ENCODE measurements at regions not wholly inside any gene's neighbourhood (a gene's known extent, or its start where the extent isn't known, plus 50 kb on each side); places are given as distances from the start of the nearest gene placed in this dataset.

GRCh38 chr2:175744000-175744399 lies 258.1 kb downstream of the LNPK start:
- no peak overlapping the region for H3K27ac ChIP-seq
- no peak overlapping the region for H3K4me3 ChIP-seq
- H3K4me1 ChIP-seq: no peaks in the 10 kb centered on the region
- H3K27me3 ChIP-seq: no peaks in the 10 kb centered on the region
- no peak for TF ChIP-seq CTCF (IDR thresholded peaks at IDR 0.05)
- no peak for TF ChIP-seq POLR2A (IDR thresholded peaks at IDR 0.05)
- no peak for ATAC-seq
- no peaks in the 10 kb centered on the region for H3K36me3 ChIP-seq
- WGBS, 4 donors: 59 to 77% (median 68%) methylated on average over 8 of the region's 8 CpGs
- no peak for DNase-seq
- intact Hi-C loops (cut with DNase I): no loop called here
- H3K9me3 ChIP-seq: no peaks in the 10 kb centered on the region

GRCh38 chr2:175743011-175743410 lies 259.1 kb downstream of the LNPK start:
- Histone ChIP-seq H3K27ac (no peak overlapping the region), H3K27me3 (no peaks in the 10 kb centered on the region), H3K4me1 (no peaks in the 10 kb centered on the region), H3K36me3 (no peaks in the 10 kb centered on the region), H3K4me3 (no peak overlapping the region), H3K9me3 (no peaks in the 10 kb centered on the region)
- 18 to 25% (median 21%) methylated on average over 1 of the region's 1 CpG for WGBS, 4 donors
- TF ChIP-seq CTCF (IDR thresholded peaks at IDR 0.05) (no peak), POLR2A (IDR thresholded peaks at IDR 0.05) (no peak)
- ATAC-seq (no peak), DNase-seq (no peak)
- intact Hi-C loops (cut with DNase I): no loop called here

GRCh38 chr2:175742367-175742766 lies 259.7 kb downstream of the LNPK start:
- DNase-seq: no peak
- 79 to 90% (median 84%) methylated on average over 3 of the region's 3 CpGs for WGBS, 4 donors

GRCh38 chr2:175741164-175741563 lies 260.9 kb downstream of the LNPK start:
- TF ChIP-seq POLR2A (IDR thresholded peaks at IDR 0.05) (no peak), CTCF (IDR thresholded peaks at IDR 0.05) (no peak)
- Histone ChIP-seq H3K9me3 (no peaks in the 10 kb centered on the region), H3K36me3 (no peaks in the 10 kb centered on the region), H3K4me1 (no peaks in the 10 kb centered on the region), H3K27me3 (no peaks in the 10 kb centered on the region), H3K4me3 (no peak overlapping the region), H3K27ac (no peak overlapping the region)
- DNase-seq (no peak), ATAC-seq (no peak)
- intact Hi-C loops (cut with DNase I): no loop called here

More at GRCh38 chr2:175742367-175742766, 259.7 kb downstream of the LNPK start:
- H3K9me3 ChIP-seq: no peaks in the 10 kb centered on the region
- no peaks in the 10 kb centered on the region for H3K36me3 ChIP-seq
- no peaks in the 10 kb centered on the region for H3K27me3 ChIP-seq
- H3K4me1 ChIP-seq: no peaks in the 10 kb centered on the region
- no peak for TF ChIP-seq POLR2A (IDR thresholded peaks at IDR 0.05)
- no peak for TF ChIP-seq CTCF (IDR thresholded peaks at IDR 0.05)
- H3K27ac ChIP-seq: no peak overlapping the region
- no peak overlapping the region for H3K4me3 ChIP-seq
- intact Hi-C loops (cut with DNase I): no loop called here
- ATAC-seq: no peak
